ENCODE measurements at regions not wholly inside any gene's neighbourhood (a gene's known extent, or its start where the extent isn't known, plus 50 kb on each side); places are given as distances from the start of the nearest gene placed in this dataset.
A peak's percentile ranks its signal among the peaks of the same experiment; 100 is the strongest.

DNA sequence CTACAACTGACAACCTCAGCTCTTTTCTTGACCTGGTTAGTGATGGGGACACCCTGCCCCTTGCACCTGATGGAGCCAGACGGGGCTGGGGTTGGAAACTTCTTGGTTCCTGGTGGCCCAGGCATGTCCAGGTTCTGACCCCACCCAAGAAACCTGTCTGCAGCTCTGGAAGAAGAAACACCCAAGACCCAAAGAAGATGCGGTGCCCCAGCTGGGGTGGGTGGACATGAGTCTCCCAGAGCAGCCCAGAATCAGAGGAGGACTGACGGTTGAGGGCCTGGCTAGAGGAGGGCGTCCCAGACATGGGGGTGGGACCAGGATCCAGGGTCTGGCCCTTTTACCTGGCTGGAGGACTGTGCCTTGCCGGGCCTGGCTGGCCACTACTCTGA is 202.4 kb downstream of the GLRX3 start:
- no peak for DNase-seq
- no peaks in the 10 kb centered on the region for H3K36me3 ChIP-seq
- no peaks in the 10 kb centered on the region for H3K4me1 ChIP-seq
- H3K27ac ChIP-seq, result no peak overlapping the region
- H3K4me3 ChIP-seq, result no peak overlapping the region
- intact Hi-C loops (cut with DNase I), result no loop called here
- peaks cover 0 to 21% (median 0%) of the 10 kb centered on the region in 9 donors for H3K27me3 ChIP-seq
- WGBS, 4 donors, result 72 to 88% (median 84%) methylated on average over 5 of the region's 5 CpGs
- no peak for TF ChIP-seq POLR2A (IDR thresholded peaks at IDR 0.05)
- no peak for ATAC-seq
- H3K9me3 ChIP-seq, result no peaks in the 10 kb centered on the region

- no peak for DNase-seq
- intact Hi-C loops (cut with DNase I), result no loop called here
- 82 to 94% (median 90%) methylated on average over 11 of the region's 11 CpGs for WGBS, 4 donors
Measured at GRCh38 chr10:130339091-130339490, 202.9 kb downstream of the GLRX3 start.

GRCh38 chr10:130339911-130340310 is 203.7 kb downstream of the GLRX3 start:
- no peaks in the 10 kb centered on the region for H3K4me1 ChIP-seq
- no peaks in the 10 kb centered on the region for H3K36me3 ChIP-seq
- intact Hi-C loops (cut with DNase I), result no loop called here
- DNase-seq (no peak), ATAC-seq (no peak)
- WGBS, 4 donors, result 52 to 71% (median 64%) methylated on average over 7 of the region's 7 CpGs
- no peaks in the 10 kb centered on the region for H3K9me3 ChIP-seq
- H3K27me3 ChIP-seq, result peaks cover 0 to 24% (median 0%) of the 10 kb centered on the region in 9 donors
- TF ChIP-seq CTCF (IDR thresholded peaks at IDR 0.05), result no peak
- TF ChIP-seq POLR2A (IDR thresholded peaks at IDR 0.05), result no peak
- H3K4me3 ChIP-seq, result no peak overlapping the region
- no peak overlapping the region for H3K27ac ChIP-seq

More at GRCh38 chr10:130339091-130339490, 202.9 kb downstream of the GLRX3 start:
- Histone ChIP-seq H3K27ac (no peak overlapping the region), H3K27me3 (peaks cover 0 to 21% (median 0%) of the 10 kb centered on the region in 9 donors), H3K36me3 (no peaks in the 10 kb centered on the region), H3K4me3 (no peak overlapping the region), H3K4me1 (no peaks in the 10 kb centered on the region), H3K9me3 (no peaks in the 10 kb centered on the region)
- TF ChIP-seq CTCF (IDR thresholded peaks at IDR 0.05) (no peak), POLR2A (IDR thresholded peaks at IDR 0.05) (no peak)
- ATAC-seq, result no peak

GRCh38 chr10:130340816-130341215 is 204.6 kb downstream of the GLRX3 start:
- intact Hi-C loops (cut with DNase I), result no loop called here
- Histone ChIP-seq H3K4me1 (no peaks in the 10 kb centered on the region), H3K4me3 (no peak overlapping the region), H3K36me3 (no peaks in the 10 kb centered on the region), H3K27me3 (peaks cover 0 to 20% (median 0%) of the 10 kb centered on the region in 9 donors), H3K9me3 (no peaks in the 10 kb centered on the region), H3K27ac (no peak overlapping the region)
- DNase-seq (no peak), ATAC-seq (no peak)
- 49 to 56% (median 50%) methylated on average over 5 of the region's 5 CpGs for WGBS, 4 donors
- TF ChIP-seq CTCF (IDR thresholded peaks at IDR 0.05), result no peak
- TF ChIP-seq POLR2A (IDR thresholded peaks at IDR 0.05), result no peak

GRCh38 chr10:130341356-130341755 is 205.2 kb downstream of the GLRX3 start:
- no peaks in the 10 kb centered on the region for H3K9me3 ChIP-seq
- intact Hi-C loops (cut with DNase I), result no loop called here
- DNase-seq (no peak), ATAC-seq (peak in 2 of 4 donors; percentile 64 to 69)
- H3K36me3 ChIP-seq, result no peaks in the 10 kb centered on the region
- H3K4me1 ChIP-seq, result no peaks in the 10 kb centered on the region
- H3K27ac ChIP-seq, result no peak overlapping the region
- peaks cover 0 to 20% (median 0%) of the 10 kb centered on the region in 9 donors for H3K27me3 ChIP-seq
- WGBS, 4 donors, result 16 to 25% (median 23%) methylated on average over 6 of the region's 6 CpGs
- TF ChIP-seq CTCF (IDR thresholded peaks at IDR 0.05) (peak in 11 of 12 donors; percentile 25 to 63 (median 46)), POLR2A (IDR thresholded peaks at IDR 0.05) (no peak)
- H3K4me3 ChIP-seq, result no peak overlapping the region
